Activated T-helper 17 cell treated with anti-CD3 and anti-CD28 coated beads, Interleukin-2, amount 50 U/mL, for 72 hours (primary cell): ENCODE measurements at regions not wholly inside any gene's neighbourhood (a gene's known extent, or its start where the extent isn't known, plus 50 kb on each side); places are given as distances from the start of the nearest gene placed in this dataset.

Experiments used
- ATAC-seq: fragments of 150-1000 bp; cut with Tn5 transposase; replicated peaks from 2 replicates; pipeline ENCODE4 v1.10.0; 2021; ENCODE audit warnings: mild to moderate bottlenecking, moderate library complexity
- H3K27ac Mint-ChIP-seq: one replicate; pipeline ENCODE4 v1.8.0; 2022; ENCODE audit warnings: mixed read lengths
- H3K27me3 Mint-ChIP-seq: one replicate; pipeline ENCODE4 v1.8.0; 2022; ENCODE audit warnings: mixed read lengths
- H3K36me3 Mint-ChIP-seq: one replicate; pipeline ENCODE4 v1.8.0; 2022; ENCODE audit warnings: low read depth, mild to moderate bottlenecking, mixed read lengths
- H3K4me1 Mint-ChIP-seq: one replicate; pipeline ENCODE4 v1.8.0; 2022; ENCODE audit warnings: mixed read lengths
- H3K4me3 Mint-ChIP-seq: one replicate; pipeline ENCODE4 v1.8.0; 2022; ENCODE audit warnings: mild to moderate bottlenecking, mixed read lengths
- H3K9me3 Mint-ChIP-seq: one replicate; pipeline ENCODE4 v1.8.0; 2022; ENCODE audit warnings: mixed read lengths

DNA sequence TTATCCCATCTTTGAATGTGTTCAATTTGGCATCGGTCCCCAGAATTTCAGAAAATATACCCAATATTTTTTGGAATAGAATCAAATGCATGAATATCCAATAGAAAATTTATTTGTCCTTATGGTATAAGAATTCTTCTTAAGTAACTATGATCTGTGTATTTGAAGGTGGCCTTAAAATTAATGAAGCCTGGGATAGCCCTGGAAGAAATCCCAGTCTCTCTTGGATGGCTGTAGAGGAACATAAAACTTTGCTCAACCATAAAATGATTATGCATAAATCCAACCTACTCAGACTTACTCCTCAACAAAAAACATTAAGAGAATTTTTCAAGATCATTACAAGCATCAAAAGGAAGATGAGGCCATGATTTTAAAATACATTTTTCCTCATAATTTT is 269.4 kb upstream of the SMIM31 start:
- no peaks in the 10 kb centered on the region for H3K36me3 Mint-ChIP-seq
- H3K4me3 Mint-ChIP-seq: no peak overlapping the region
- H3K9me3 Mint-ChIP-seq: peaks cover 4% of the 10 kb centered on the region

DNA sequence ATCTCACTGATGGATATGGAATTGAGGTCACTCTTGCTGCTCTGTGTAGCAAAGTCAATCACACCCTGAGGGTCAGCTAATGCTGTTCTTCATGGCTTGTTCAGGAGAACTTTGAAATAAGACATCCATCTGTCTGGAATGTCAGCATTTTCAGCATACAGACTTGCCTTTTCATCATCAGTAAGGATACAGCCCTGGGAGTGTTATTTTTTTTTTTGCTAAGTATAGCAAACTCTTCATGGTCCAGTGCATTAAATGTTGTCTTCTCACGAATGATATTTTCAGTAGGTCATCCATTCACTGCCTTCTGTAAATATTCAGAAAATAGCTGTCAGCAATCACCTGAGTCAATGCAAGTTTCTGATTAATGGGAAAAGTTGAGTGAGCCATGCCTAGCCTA is 268.8 kb upstream of the SMIM31 start:
- H3K9me3 Mint-ChIP-seq: peaks cover 4% of the 10 kb centered on the region
- H3K27ac Mint-ChIP-seq: no peak overlapping the region
- no peak overlapping the region for H3K4me3 Mint-ChIP-seq
- no peak for ATAC-seq
- H3K27me3 Mint-ChIP-seq: no peaks in the 10 kb centered on the region
- no peaks in the 10 kb centered on the region for H3K36me3 Mint-ChIP-seq
- H3K4me1 Mint-ChIP-seq: no peaks in the 10 kb centered on the region

More for the DNA sequence above, 269.4 kb upstream of the SMIM31 start:
- ATAC-seq: no peak
- Mint-ChIP-seq H3K4me1 (no peaks in the 10 kb centered on the region), H3K27ac (no peak overlapping the region), H3K27me3 (no peaks in the 10 kb centered on the region)

DNA sequence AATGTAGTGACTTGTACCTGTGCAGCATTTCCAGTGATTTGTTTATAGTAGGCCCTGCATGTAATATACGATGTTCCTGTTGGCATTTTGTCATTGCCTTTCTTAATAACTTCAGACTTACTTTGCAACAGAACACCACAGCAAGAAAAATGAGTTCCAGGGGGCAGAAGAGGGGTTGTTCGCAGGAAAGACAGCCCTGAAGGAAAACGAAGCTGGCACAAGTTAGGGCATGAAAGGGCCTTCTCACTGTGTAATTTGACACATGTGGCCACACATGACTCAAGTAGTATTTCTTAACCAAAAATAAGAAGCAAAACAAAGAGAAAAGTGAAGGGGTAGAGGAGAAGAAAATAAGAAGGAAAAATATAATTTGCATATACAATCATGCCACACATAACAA is 265.8 kb upstream of the SMIM31 start:
- ATAC-seq: no peak
- Mint-ChIP-seq H3K27ac (no peak overlapping the region), H3K27me3 (no peaks in the 10 kb centered on the region), H3K4me1 (no peaks in the 10 kb centered on the region), H3K4me3 (no peak overlapping the region), H3K9me3 (peaks cover 4% of the 10 kb centered on the region), H3K36me3 (no peaks in the 10 kb centered on the region)

DNA sequence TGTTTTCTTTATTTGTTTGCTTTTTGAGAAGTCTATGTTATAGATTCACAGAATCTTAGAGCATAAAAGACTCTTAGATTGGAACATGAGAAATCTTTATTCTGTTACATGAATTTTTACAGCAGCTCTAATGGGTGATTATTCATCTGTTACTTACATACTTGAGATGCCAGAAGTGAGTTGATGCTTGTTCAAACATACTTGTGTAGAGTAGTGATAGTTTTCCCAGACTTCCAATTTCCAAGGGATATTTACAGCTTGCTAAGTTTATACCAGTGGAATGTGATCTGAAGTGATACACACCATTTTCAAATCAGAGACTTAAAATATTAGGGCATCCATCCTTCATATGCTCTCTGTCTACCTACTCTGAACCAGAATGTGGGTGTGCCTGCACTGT is 252.9 kb upstream of the SMIM31 start:
- Mint-ChIP-seq H3K9me3 (no peaks in the 10 kb centered on the region), H3K27me3 (no peaks in the 10 kb centered on the region), H3K4me1 (no peaks in the 10 kb centered on the region), H3K36me3 (no peaks in the 10 kb centered on the region), H3K27ac (no peak overlapping the region), H3K4me3 (no peak overlapping the region)
- no peak for ATAC-seq

DNA sequence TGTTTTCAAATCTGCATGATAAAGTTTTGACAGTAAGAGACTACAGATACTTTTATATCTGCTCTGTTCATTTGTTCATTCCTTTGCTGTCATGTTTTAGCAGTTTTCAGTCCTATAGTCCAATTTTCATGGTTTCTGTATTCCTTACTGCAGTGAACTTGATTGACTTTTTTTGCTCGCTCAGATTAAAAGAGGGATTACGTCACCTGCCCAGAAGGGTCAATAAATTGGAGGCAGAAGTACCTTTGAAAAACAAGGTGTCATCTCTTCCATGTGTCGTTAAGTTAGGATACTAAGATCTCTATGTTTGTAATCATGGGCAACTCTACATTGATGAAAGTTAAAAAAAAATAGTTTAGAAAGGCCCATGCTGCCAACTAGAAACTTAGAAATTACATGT is 250.1 kb upstream of the SMIM31 start:
- Mint-ChIP-seq H3K27me3 (no peaks in the 10 kb centered on the region), H3K9me3 (no peaks in the 10 kb centered on the region), H3K36me3 (no peaks in the 10 kb centered on the region), H3K4me3 (no peak overlapping the region), H3K4me1 (no peaks in the 10 kb centered on the region), H3K27ac (no peak overlapping the region)
- no peak for ATAC-seq

DNA sequence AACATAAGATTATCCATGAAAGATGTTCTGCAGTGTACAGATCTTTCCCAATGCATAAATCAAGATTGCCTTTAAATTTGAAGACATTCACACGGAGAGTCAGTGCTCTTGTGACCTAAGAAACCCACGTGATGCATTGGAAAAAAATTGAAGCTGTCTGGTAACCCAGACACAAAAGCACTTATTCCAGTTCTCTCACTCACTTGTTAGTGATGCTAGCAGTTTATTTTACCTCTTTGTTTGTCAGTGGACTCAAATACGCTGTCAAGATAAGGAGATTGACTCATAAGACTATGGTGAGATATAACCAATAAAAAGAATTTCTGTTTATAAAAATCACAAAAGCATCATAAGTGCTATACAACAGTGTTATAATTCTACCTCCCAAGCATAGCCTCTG is 245.8 kb upstream of the SMIM31 start:
- no peaks in the 10 kb centered on the region for H3K27me3 Mint-ChIP-seq
- no peak overlapping the region for H3K4me3 Mint-ChIP-seq
- H3K4me1 Mint-ChIP-seq: no peaks in the 10 kb centered on the region
- H3K36me3 Mint-ChIP-seq: no peaks in the 10 kb centered on the region
- no peaks in the 10 kb centered on the region for H3K9me3 Mint-ChIP-seq
- no peak for ATAC-seq
- no peak overlapping the region for H3K27ac Mint-ChIP-seq

DNA sequence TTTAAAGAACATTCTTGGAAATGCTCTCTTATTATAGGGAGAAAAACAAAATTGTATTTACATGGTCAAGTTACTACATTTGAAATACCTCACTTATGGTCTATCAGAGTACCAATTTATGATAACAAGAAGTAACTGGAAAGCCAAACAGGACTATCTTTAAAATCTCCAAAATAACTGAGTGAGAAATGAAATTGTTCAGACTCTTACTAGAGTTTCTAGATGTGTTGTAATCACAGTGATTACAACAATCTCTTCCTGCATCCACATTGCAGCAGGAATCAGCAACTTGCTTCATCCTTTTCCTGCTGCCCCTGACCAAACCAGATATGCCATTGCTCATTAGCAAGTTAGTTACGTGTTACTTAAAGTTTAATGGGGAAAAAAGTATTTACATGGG is 245.2 kb upstream of the SMIM31 start:
- Mint-ChIP-seq H3K36me3 (no peaks in the 10 kb centered on the region), H3K4me3 (no peak overlapping the region), H3K9me3 (no peaks in the 10 kb centered on the region), H3K27ac (no peak overlapping the region), H3K27me3 (no peaks in the 10 kb centered on the region), H3K4me1 (no peaks in the 10 kb centered on the region)
- no peak for ATAC-seq

DNA sequence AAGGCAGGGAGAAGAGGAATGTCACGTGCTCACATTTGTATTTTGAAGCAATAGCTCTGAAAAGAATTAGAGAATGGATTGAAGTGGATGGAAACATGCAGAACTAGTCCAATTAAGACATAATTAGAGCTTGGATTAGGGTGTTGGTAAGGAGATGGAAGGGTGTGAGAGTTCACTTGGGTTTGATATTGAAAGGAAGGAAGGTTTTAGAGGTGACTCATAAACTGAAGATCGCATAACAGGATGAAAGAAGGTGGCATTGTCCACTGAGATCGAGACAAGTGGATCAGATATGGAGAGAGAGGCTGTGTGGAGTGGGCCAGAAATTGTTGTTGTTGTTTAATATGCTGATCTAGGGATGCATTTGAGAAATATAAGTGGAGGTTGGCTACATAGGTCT is 244.0 kb upstream of the SMIM31 start:
- Mint-ChIP-seq H3K27me3 (no peaks in the 10 kb centered on the region), H3K4me1 (no peaks in the 10 kb centered on the region), H3K9me3 (no peaks in the 10 kb centered on the region), H3K36me3 (no peaks in the 10 kb centered on the region), H3K27ac (no peak overlapping the region), H3K4me3 (no peak overlapping the region)
- no peak for ATAC-seq

DNA sequence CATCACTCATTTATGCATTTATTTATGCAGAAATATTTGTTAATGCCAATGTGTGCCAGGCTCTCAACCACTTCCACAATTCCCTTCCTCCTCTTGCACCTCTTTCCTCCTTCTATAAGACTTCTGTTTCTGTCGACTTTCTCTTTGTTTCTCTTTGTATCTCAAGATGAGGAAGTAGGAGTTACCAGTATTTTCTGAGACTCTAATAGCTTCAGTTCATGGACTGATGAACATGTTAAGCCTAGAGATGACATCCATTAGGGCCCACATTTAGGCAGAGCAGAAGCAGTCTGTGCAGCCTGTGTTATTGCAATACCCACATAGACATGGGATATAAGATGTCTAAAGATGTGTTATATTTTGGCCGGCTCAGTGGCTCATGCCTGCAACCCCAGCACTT is 241.8 kb upstream of the SMIM31 start:
- no peak for ATAC-seq
- H3K4me3 Mint-ChIP-seq: no peak overlapping the region
- H3K27ac Mint-ChIP-seq: no peak overlapping the region
- no peaks in the 10 kb centered on the region for H3K4me1 Mint-ChIP-seq
- H3K36me3 Mint-ChIP-seq: no peaks in the 10 kb centered on the region
- H3K9me3 Mint-ChIP-seq: no peaks in the 10 kb centered on the region
- H3K27me3 Mint-ChIP-seq: no peaks in the 10 kb centered on the region

DNA sequence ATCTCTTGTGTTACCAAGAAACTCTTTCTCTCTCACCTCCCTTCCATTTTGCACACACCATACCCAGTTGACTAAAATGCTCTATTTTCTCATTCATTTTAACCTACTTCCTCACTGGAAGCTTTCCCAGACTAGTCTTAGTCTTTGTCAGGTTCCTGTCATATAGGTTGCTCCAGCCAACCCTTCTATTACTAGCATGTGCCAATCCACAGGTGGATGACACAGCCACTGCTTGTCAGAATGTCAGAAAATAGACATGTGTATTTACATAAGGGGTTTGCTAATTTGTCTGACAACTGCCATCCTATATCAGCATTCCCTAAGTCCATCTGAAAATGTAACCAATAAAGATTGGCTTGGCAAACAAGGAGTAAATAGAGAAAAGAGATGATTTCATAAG is 239.2 kb upstream of the SMIM31 start:
- no peaks in the 10 kb centered on the region for H3K27me3 Mint-ChIP-seq
- no peak overlapping the region for H3K4me3 Mint-ChIP-seq
- ATAC-seq: no peak
- no peaks in the 10 kb centered on the region for H3K4me1 Mint-ChIP-seq
- H3K9me3 Mint-ChIP-seq: no peaks in the 10 kb centered on the region
- no peak overlapping the region for H3K27ac Mint-ChIP-seq
- H3K36me3 Mint-ChIP-seq: no peaks in the 10 kb centered on the region

DNA sequence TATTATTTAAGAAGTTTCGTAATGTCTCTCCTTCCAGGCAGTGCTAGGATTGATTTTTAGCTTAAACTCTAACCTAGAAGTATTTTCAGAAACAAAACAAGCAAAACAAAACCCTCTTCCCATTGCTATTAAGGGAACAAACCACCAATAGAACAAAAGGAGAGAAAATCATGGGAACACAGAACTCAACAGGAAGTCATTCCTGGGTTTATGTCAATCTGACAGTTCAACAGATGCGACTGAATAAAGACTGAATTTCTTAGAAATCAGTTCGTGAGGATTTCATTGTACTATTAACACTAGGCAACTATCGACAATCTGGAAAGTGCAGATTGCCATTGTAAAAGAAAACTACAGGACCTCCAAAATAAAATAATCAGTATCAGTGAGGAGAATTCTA is 229.1 kb upstream of the SMIM31 start:
- no peaks in the 10 kb centered on the region for H3K4me1 Mint-ChIP-seq
- no peak for ATAC-seq
- H3K4me3 Mint-ChIP-seq: no peak overlapping the region
- no peaks in the 10 kb centered on the region for H3K27me3 Mint-ChIP-seq
- no peak overlapping the region for H3K27ac Mint-ChIP-seq
- H3K36me3 Mint-ChIP-seq: no peaks in the 10 kb centered on the region
- H3K9me3 Mint-ChIP-seq: no peaks in the 10 kb centered on the region

DNA sequence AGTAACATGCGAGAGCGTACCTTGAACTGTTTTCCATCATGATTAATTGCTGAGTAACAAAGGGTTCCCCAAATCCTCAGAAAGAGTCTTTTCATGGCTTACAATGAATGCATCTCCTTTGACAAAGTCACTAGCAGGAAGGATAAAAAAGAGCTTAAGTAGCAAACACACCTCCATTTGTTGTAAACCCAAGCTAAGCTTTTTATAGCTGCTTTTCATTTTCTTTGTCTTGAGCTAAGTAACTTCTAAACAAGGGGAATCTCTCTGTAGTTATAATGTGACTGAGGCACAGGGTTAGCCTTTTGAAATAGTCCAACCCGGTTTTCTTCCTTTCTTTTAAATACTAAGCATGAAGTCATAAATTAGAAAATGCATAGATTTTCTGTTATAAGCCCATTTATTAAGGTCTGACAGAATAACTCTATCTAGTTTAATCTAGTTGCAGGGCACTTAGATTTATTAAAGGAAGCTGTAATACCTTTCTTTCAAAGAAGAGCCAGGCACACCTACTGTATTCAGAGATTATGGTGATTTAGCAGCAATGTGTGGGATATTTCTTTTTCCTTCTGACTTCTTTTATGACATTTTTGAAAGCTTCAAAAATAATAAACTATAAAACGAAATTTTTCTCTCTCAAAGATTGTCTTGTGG is 226.9 kb upstream of the SMIM31 start:
- H3K9me3 Mint-ChIP-seq: no peaks in the 10 kb centered on the region
- H3K36me3 Mint-ChIP-seq: no peaks in the 10 kb centered on the region
- H3K27ac Mint-ChIP-seq: no peak overlapping the region
- H3K4me1 Mint-ChIP-seq: no peaks in the 10 kb centered on the region
- H3K27me3 Mint-ChIP-seq: no peaks in the 10 kb centered on the region
- no peak overlapping the region for H3K4me3 Mint-ChIP-seq
- no peak for ATAC-seq

DNA sequence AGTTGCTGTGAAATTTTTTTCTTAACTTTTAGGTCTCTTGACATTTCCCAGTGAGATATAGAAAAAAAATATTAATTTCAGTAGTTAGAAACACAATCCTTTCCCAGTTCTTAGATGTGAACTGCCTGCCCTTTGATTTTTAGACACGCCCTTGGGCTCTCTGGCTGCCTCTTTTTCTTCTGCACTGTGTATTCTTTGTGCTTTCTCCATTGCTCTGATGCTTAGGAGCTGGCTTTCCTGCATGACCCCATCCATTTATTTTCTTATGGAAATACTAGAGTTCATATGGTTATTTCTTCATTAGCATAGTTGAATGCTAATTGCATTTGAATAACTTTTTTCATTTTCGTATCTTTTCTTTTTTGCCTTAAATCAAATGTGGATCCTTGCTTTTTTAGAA is 224.9 kb upstream of the SMIM31 start:
- Mint-ChIP-seq H3K9me3 (no peaks in the 10 kb centered on the region), H3K27me3 (no peaks in the 10 kb centered on the region), H3K4me1 (no peaks in the 10 kb centered on the region), H3K36me3 (no peaks in the 10 kb centered on the region), H3K4me3 (no peak overlapping the region), H3K27ac (no peak overlapping the region)
- ATAC-seq: no peak

DNA sequence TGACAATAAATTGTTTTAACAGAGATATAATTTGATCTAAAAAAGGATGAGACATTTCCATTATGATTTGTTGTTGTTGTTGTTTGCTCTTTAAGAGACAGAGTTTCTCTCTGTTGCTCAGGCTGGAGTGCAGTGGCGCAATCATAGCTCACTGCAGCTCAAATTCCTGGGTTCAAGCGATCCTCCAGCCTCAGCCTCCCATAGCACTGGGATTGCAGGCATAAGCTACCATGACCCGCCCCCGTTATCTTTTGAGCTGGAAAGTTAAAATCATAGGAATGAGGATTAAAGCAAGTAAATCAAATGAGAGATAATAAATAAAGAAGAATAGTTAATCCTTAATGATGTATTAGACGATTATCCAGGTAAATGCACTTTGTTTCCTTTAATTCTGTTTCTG is 224.4 kb upstream of the SMIM31 start:
- H3K9me3 Mint-ChIP-seq: no peaks in the 10 kb centered on the region
- no peaks in the 10 kb centered on the region for H3K4me1 Mint-ChIP-seq
- H3K27ac Mint-ChIP-seq: no peak overlapping the region
- H3K27me3 Mint-ChIP-seq: no peaks in the 10 kb centered on the region
- H3K36me3 Mint-ChIP-seq: no peaks in the 10 kb centered on the region
- no peak overlapping the region for H3K4me3 Mint-ChIP-seq
- no peak for ATAC-seq

DNA sequence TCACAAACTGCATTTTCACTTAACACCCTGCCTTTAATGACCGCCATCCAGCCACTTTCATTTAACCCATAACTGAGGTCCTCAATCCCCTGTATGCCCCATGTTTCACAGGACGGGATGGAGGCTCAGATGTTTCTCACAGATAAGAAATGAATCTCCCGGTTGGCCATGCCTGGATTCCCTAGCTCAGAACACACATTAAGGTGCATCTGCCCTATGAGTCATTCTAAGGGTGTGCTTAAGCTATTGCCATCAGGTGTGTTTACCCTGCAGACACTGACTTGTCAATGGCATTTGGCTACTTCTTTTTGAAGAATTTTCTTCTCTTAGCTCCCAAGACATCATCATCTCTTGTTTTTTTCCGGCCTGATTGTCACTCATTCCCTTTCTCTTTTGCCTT is 222.6 kb upstream of the SMIM31 start:
- Mint-ChIP-seq H3K4me1 (no peaks in the 10 kb centered on the region), H3K9me3 (no peaks in the 10 kb centered on the region), H3K27ac (no peak overlapping the region), H3K27me3 (no peaks in the 10 kb centered on the region), H3K36me3 (no peaks in the 10 kb centered on the region), H3K4me3 (no peak overlapping the region)
- ATAC-seq: no peak

DNA sequence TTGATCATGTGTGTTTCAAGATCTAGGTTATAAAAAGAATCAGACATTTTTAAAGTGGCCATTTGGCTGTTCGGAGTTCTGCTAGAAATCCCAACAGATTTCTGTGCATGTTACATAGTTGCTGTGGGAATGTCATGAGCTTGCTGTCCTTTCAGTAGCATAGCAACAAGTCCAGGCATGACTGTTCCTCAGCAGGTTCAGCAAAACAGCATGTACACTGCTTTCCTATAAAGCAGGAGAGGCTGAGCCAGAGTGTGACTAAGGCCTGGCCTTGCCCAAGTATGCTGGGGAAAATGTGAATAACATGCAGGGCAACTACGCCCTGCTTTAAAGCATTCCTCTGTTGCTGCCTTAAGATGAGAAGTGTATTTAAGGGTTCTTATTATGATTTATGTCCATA is 217.1 kb upstream of the SMIM31 start:
- no peaks in the 10 kb centered on the region for H3K36me3 Mint-ChIP-seq
- peaks cover 10% of the 10 kb centered on the region for H3K9me3 Mint-ChIP-seq
- no peak overlapping the region for H3K27ac Mint-ChIP-seq
- H3K4me1 Mint-ChIP-seq: no peaks in the 10 kb centered on the region
- no peaks in the 10 kb centered on the region for H3K27me3 Mint-ChIP-seq
- H3K4me3 Mint-ChIP-seq: no peak overlapping the region
- no peak for ATAC-seq
